LNCAP (cell line): ENCODE measurements at regions not wholly inside any gene's neighbourhood (a gene's known extent, or its start where the extent isn't known, plus 50 kb on each side); places are given as distances from the start of the nearest gene placed in this dataset.

Experiments
- CTCF ChIP-seq: fragments of 450-650 bp; IDR thresholded peaks from 2 replicates; pipeline ENCODE4 v1.5.1; 2017; ENCODE audit warnings: mild to moderate bottlenecking

GRCh38 chr12:92197815-92198214, 52.2 kb upstream of the BTG1 start:
- no peak for TF ChIP-seq CTCF

GRCh38 chr12:92196368-92196767, 50.7 kb upstream of the BTG1 start:
- TF ChIP-seq CTCF = no peak
